ENCODE measurements at regions not wholly inside any gene's neighbourhood (a gene's known extent, or its start where the extent isn't known, plus 50 kb on each side); places are given as distances from the start of the nearest gene placed in this dataset.

- TF ChIP-seq, protein P1, sequence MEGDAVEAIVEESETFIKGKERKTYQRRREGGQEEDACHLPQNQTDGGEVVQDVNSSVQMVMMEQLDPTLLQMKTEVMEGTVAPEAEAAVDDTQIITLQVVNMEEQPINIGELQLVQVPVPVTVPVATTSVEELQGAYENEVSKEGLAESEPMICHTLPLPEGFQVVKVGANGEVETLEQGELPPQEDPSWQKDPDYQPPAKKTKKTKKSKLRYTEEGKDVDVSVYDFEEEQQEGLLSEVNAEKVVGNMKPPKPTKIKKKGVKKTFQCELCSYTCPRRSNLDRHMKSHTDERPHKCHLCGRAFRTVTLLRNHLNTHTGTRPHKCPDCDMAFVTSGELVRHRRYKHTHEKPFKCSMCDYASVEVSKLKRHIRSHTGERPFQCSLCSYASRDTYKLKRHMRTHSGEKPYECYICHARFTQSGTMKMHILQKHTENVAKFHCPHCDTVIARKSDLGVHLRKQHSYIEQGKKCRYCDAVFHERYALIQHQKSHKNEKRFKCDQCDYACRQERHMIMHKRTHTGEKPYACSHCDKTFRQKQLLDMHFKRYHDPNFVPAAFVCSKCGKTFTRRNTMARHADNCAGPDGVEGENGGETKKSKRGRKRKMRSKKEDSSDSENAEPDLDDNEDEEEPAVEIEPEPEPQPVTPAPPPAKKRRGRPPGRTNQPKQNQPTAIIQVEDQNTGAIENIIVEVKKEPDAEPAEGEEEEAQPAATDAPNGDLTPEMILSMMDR (IDR thresholded peaks at IDR 0.05) = no peak
- TF ChIP-seq EP300 (IDR thresholded peaks at IDR 0.05) = no peak
- no peak for TF ChIP-seq POLR2A (IDR thresholded peaks at IDR 0.05)
Observed at GRCh38 chr17:71902894-71903506, 217.8 kb upstream of the SOX9 start.

Data from ovary (tissue), 3 donors.